ENCODE measurements at regions not wholly inside any gene's neighbourhood (a gene's known extent, or its start where the extent isn't known, plus 50 kb on each side); places are given as distances from the start of the nearest gene placed in this dataset.

GRCh38 chr14:54221432-54221803 is 175.4 kb upstream of the CDKN3 start:
- no peak for TF ChIP-seq EZH2phosphoT487 (IDR thresholded peaks at IDR 0.05; ENCODE audit: insufficient read depth, low read depth)
- no peak for TF ChIP-seq EZH2 (IDR thresholded peaks at IDR 0.05; ENCODE audit: insufficient read depth, poor library complexity, severe bottlenecking)

All from GM23248 (cell line).